Neural cell (in vitro differentiated cells): ENCODE measurements at regions not wholly inside any gene's neighbourhood (a gene's known extent, or its start where the extent isn't known, plus 50 kb on each side); places are given as distances from the start of the nearest gene placed in this dataset.

Source experiments
- H2AFZ ChIP-seq: fragments of 200-600, 300-800 bp; sonication (generic), shearing (Covaris generic); 2 replicates; pipeline ENCODE4 v1.6.0; 2014; ENCODE audit warnings: low read depth, mild to moderate bottlenecking, antibody characterized with exemption, low read length, moderate library complexity
- H3F3A ChIP-seq: fragments of 200-600 bp; shearing (Covaris generic); 2 replicates; pipeline ENCODE4 v1.6.1; 2016; ENCODE audit warnings: mild to moderate bottlenecking, moderate library complexity, mixed read lengths, antibody characterized with exemption, low read length; ENCODE audit not compliant: insufficient read depth, poor library complexity, severe bottlenecking
- H3K27ac ChIP-seq: fragments of 200-600, 300-800 bp; sonication (generic), shearing (Covaris generic); 2 replicates; pipeline ENCODE4 v1.5.1; 2014; ENCODE audit warnings: mild to moderate bottlenecking, low read length, moderate library complexity
- H3K27me3 ChIP-seq: fragments of 300-800, 200-600 bp; sonication (generic), shearing (Covaris generic); 2 replicates; pipeline ENCODE4 v1.6.0; 2014; ENCODE audit warnings: mild to moderate bottlenecking, low read depth, low read length, moderate library complexity; ENCODE audit not compliant: insufficient read depth
- H3K36me3 ChIP-seq: fragments of 300-800, 200-600 bp; sonication (generic), shearing (Covaris generic); 2 replicates; pipeline ENCODE4 v1.5.1; 2014; ENCODE audit warnings: mild to moderate bottlenecking, antibody characterized with exemption, low read length, moderate library complexity; ENCODE audit not compliant: insufficient read depth
- H3K4me2 ChIP-seq: fragments of 300-800, 200-600 bp; sonication (generic), shearing (Covaris generic); 2 replicates; pipeline ENCODE4 v1.6.0; 2014; ENCODE audit warnings: mild to moderate bottlenecking, low read length
- H3K4me3 ChIP-seq: fragments of 300-800, 200-600 bp; sonication (generic), shearing (Covaris generic); 2 replicates; pipeline ENCODE4 v1.5.1; 2014; ENCODE audit warnings: mild to moderate bottlenecking, low read length, moderate library complexity
- H3K79me2 ChIP-seq: fragments of 200-600 bp; shearing (Covaris generic); replicated peaks from 2 replicates; pipeline ENCODE4 v1.6.0; 2014; ENCODE audit warnings: mild to moderate bottlenecking, low read length, moderate library complexity; ENCODE audit not compliant: insufficient read depth
- H3K9ac ChIP-seq: fragments of 300-800, 200-600 bp; sonication (generic), shearing (Covaris generic); 2 replicates; pipeline ENCODE4 v1.6.1; 2016; ENCODE audit warnings: mild to moderate bottlenecking, low read length, mixed read lengths
- H3K9me2 ChIP-seq: fragments of 200-600 bp; shearing (Covaris generic); 2 replicates; pipeline ENCODE4 v1.6.1; 2016; ENCODE audit warnings: mild to moderate bottlenecking, low read length, mixed read lengths; ENCODE audit not compliant: insufficient read depth
- H3K9me3 ChIP-seq: fragments of 200-600, 300-800 bp; sonication (generic), shearing (Covaris generic); 2 replicates; pipeline ENCODE4 v1.6.1; 2016; ENCODE audit warnings: mild to moderate bottlenecking, mixed run types, low read length, moderate library complexity, mixed read lengths
- H4K20me1 ChIP-seq: fragments of 200-600 bp; shearing (Covaris generic); 2 replicates; pipeline ENCODE4 v1.6.1; 2016; ENCODE audit warnings: mild to moderate bottlenecking, mixed run types; ENCODE audit not compliant: insufficient read depth
- CTCF ChIP-seq: fragments of 450-650 bp; IDR thresholded peaks from 2 replicates; pipeline ENCODE4 v1.5.1; 2014; ENCODE audit warnings: antibody characterized with exemption, mild to moderate bottlenecking, moderate library complexity; ENCODE audit not compliant: poor library complexity, severe bottlenecking
- EP300 ChIP-seq: fragments of 450-650 bp; conservative IDR thresholded peaks from 2 replicates; pipeline ENCODE4 v1.6.1; 2014; ENCODE audit warnings: antibody characterized with exemption, mild to moderate bottlenecking, moderate library complexity; ENCODE audit not compliant: poor library complexity, severe bottlenecking
- EZH2 ChIP-seq: fragments of 200-600, 300-800 bp; shearing (Covaris generic), sonication (generic); IDR thresholded peaks from 2 replicates; pipeline ENCODE4 v1.6.1; 2014; ENCODE audit warnings: antibody characterized with exemption, low read length, borderline replicate concordance, mild to moderate bottlenecking; ENCODE audit not compliant: insufficient read depth, poor library complexity, severe bottlenecking
- MXI1 ChIP-seq: fragments of 450-650 bp; conservative IDR thresholded peaks from 2 replicates; pipeline ENCODE4 v1.6.1; 2014; ENCODE audit warnings: antibody characterized with exemption, mild to moderate bottlenecking; ENCODE audit not compliant: poor library complexity, severe bottlenecking
- POLR2AphosphoS5 ChIP-seq: IDR thresholded peaks from 2 replicates; pipeline ENCODE4 v1.6.1; 2012
- RAD21 ChIP-seq: fragments of 450-650 bp; conservative IDR thresholded peaks from 2 replicates; pipeline ENCODE4 v1.6.1; 2014; ENCODE audit warnings: antibody characterized with exemption, mild to moderate bottlenecking, moderate library complexity
- SMC3 ChIP-seq: fragments of 450-650 bp; conservative IDR thresholded peaks from 2 replicates; pipeline ENCODE4 v1.6.1; 2014; ENCODE audit warnings: antibody characterized with exemption, mild to moderate bottlenecking, moderate library complexity; ENCODE audit not compliant: poor library complexity
- TAF1 ChIP-seq: IDR thresholded peaks from 2 replicates; pipeline ENCODE4 v1.6.1; 2012; ENCODE audit warnings: low read depth
- TF ChIP-seq, protein P1 (sequence below): IDR thresholded peaks from 2 replicates; pipeline ENCODE4 v1.6.1; 2012; ENCODE audit warnings: borderline replicate concordance

DNA sequence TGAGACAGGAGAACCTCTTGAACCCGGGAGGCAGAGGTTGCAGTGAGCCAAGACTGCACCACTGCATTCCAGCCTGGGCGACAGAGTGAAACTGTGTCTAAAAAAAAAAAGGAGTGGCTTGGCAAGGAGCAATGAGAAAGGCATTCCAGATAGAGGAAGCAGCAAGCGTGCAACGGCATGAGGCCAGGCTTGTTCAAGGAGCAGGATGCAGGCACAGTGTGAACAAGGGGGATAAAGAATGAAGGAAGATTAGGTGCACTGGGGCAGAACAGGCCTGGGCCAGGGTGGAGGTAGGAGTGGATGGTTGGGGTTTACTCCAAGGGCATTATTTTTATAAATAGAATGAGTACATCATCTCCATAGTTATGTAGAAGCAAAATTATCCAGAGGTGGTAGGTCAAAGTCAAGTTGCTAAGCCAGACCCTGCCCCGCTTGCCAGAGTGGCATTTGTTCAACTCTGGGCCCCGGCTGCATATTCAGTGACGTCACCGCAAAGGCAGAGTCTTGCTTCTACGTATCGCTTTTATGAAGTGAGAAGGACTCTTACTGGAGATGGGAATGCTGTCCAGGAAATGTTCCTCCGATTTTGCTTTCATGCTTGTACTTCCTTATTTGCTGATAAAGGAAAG lies 100.2 kb downstream of the KATNIP start:
- Histone ChIP-seq H3K9me3 (no peaks in the 10 kb centered on the region), H3K9me2 (no peaks in the 10 kb centered on the region), H3K27me3 (no peaks in the 10 kb centered on the region), H2AFZ (no peak overlapping the region), H4K20me1 (no peaks in the 10 kb centered on the region), H3K4me2 (no peak overlapping the region), H3K36me3 (no peaks in the 10 kb centered on the region), H3K79me2 (no peaks in the 10 kb centered on the region), H3K9ac (no peak overlapping the region), H3K4me3 (no peak overlapping the region), H3F3A (no peaks in the 10 kb centered on the region), H3K27ac (no peak overlapping the region)
- TF ChIP-seq EP300 (no peak), TAF1 (no peak)

DNA sequence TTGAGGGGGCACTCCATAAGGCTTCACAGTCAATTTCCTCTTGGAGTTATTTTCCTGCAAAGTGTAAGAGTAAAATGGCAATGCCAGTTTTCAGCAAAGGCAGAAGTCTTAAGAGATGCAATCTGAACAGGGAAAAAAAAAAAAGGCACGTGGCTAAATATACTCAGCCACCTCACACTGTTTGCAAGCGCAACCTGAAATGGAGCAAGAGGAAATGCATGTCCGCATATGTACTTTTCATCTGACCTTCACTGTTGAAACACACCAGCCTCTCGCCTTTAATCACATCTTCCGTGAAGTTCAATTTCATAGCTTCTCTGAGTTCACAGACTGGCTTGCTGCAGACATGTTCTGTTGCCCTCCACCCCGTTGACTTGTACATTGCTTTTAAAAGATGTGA lies 101.4 kb downstream of the KATNIP start:
- Histone ChIP-seq H3K27ac (no peak overlapping the region), H3K9me3 (no peaks in the 10 kb centered on the region), H3K79me2 (no peaks in the 10 kb centered on the region), H3F3A (no peaks in the 10 kb centered on the region), H3K4me3 (no peak overlapping the region), H3K36me3 (no peaks in the 10 kb centered on the region), H4K20me1 (no peaks in the 10 kb centered on the region), H3K9me2 (no peaks in the 10 kb centered on the region), H2AFZ (no peak overlapping the region), H3K4me2 (no peak overlapping the region), H3K9ac (peak overlapping the region; percentile 0), H3K27me3 (no peaks in the 10 kb centered on the region)
- TF ChIP-seq MXI1 (no peak), POLR2AphosphoS5 (no peak), RAD21 (no peak), EP300 (no peak), CTCF (no peak), EZH2 (no peak), TAF1 (no peak), SMC3 (no peak)
- TF ChIP-seq, protein P1, sequence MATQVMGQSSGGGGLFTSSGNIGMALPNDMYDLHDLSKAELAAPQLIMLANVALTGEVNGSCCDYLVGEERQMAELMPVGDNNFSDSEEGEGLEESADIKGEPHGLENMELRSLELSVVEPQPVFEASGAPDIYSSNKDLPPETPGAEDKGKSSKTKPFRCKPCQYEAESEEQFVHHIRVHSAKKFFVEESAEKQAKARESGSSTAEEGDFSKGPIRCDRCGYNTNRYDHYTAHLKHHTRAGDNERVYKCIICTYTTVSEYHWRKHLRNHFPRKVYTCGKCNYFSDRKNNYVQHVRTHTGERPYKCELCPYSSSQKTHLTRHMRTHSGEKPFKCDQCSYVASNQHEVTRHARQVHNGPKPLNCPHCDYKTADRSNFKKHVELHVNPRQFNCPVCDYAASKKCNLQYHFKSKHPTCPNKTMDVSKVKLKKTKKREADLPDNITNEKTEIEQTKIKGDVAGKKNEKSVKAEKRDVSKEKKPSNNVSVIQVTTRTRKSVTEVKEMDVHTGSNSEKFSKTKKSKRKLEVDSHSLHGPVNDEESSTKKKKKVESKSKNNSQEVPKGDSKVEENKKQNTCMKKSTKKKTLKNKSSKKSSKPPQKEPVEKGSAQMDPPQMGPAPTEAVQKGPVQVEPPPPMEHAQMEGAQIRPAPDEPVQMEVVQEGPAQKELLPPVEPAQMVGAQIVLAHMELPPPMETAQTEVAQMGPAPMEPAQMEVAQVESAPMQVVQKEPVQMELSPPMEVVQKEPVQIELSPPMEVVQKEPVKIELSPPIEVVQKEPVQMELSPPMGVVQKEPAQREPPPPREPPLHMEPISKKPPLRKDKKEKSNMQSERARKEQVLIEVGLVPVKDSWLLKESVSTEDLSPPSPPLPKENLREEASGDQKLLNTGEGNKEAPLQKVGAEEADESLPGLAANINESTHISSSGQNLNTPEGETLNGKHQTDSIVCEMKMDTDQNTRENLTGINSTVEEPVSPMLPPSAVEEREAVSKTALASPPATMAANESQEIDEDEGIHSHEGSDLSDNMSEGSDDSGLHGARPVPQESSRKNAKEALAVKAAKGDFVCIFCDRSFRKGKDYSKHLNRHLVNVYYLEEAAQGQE, result no peak
